NCI-H2227 treated with DMSO at 0.1 percent for 48 hours (cell line): ENCODE measurements at regions not wholly inside any gene's neighbourhood (a gene's known extent, or its start where the extent isn't known, plus 50 kb on each side); places are given as distances from the start of the nearest gene placed in this dataset.

ENCODE experiments used
- DNase-seq: peaks from one replicate; lab custom pipeline; 2025; lab: John Stamatoyannopoulos, UW

DNA sequence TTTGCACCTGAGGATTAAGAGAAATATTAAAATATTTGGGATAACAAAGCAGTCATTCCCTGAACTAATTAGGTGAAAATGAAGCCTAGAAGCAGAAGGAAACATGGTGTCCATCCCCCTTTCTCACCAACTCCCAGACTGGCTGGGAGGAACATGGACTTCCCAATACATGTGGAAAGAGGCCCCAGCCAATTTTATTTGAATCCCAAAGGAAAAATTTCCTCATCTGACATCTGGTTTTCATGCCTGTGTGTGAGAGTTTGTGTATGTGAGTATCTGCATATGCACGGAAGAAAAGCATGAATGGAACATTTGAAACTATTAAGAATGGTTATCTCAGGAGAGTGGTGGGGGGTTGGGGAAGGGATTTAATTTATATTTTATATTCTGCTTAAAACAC is 84.3 kb downstream of the COPS8 start:
- DNase-seq: no peak

DNA sequence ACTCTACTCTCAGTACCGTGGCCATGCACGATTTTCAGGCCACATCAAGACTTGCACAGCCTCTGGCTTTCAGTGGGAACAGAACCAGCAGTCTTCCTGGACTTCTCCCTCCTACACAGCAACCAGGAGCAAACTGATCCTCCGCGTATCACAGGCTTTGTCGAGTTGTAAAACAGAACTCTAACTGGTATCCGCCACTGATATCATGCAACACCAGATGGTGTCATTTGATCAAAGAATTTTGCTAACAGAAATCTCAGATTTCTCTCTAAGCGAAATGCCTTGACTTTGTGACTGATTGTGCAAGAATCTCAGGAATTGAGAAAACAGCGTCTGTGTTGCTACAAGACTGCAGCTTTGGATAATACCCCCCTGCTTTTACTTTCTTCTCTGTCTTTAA is 85.7 kb downstream of the COPS8 start:
- no peak for DNase-seq

DNA sequence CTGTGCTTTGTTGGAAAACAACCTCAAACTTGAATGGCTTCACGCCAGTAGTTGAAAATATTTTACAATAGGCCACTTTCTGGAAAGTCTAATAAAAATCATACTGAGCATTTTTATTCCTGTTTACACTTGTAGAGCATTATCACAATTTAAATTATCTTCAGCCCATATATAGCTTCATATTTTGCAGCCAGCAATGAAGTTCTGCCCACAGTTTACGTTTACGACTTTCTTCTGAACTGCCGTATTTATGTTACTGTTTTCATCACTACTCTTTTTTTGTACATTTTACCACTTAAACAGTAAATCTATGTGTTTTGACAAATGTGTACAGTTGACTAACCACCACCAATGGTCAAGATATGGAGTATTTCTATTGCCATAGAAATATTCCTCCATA is 86.2 kb downstream of the COPS8 start:
- no peak for DNase-seq

DNA sequence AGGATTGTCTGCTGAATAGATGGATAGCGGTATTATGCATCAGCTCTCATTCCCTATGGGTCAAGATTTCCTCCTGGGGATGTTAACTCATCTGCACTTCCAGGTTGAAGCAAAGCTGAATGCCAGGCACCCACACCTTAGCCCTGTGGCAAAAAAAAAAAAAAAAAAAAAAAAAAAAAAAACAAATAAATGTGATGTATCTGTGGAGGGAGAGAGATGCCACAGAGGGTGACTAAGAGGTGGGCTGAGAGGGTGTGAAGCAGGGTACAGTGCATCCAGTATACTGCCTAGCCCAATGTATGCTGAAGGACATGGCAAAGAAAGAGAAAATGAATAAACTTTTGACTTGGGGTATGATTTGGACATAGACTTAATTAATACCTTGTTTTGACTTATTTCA is 91.4 kb downstream of the COPS8 start:
- DNase-seq: no peak

DNA sequence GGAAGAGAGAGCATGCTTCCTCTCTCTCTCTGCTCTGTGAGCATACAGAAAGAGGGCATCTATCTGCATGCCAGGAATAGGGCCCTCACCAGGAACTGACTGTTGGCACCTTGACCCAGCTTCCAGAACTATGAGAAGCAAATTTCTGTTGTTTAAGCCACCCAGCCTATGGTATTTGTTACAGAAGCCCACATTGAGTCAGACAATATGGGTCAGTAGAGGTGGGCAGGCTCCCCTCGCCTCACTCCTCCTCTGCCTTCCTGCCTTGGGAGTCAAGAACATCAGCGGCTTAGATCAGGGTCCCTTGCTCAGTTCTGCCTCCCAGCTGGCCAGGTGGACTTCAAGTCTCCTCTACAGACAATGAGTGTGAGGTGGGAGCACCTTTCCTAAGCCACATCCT is 92.3 kb downstream of the COPS8 start:
- no peak for DNase-seq

DNA sequence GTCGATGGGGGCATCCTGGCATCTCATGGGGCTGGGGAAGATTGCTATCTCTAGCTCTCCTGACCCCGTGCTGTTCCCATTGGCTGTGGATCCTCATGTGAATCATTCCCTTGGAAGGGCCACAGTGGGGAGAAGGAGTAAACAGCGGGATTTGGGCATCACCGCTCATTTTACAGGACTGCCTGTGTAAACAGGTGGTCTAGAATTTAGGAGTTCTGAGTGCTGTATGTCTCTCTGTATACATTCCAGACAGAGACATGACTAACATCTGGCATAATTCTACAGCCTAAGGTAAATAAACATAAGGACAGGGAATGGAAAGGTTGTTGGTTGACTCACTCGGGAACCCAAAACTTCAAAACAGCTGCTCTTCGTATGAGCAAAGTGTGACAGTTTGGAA is 92.7 kb downstream of the COPS8 start:
- DNase-seq: no peak

DNA sequence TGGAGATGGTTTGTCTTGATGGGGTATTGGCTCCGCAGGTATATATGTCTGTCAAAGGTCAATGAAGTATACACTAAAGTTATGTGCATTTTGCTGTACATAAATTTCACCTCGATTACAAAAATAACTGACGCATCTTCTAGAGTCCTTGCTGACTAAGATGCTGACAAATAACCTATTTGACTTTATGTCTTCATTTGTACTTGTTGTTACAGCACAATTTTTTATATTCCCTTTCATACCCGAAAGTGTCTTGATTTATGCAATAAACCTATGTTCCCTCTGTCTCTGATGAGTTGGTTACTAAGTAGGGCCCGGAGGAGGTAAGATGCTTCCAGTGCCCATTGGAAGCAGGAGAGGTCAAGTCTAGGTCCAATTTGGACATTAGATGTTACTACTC is 93.5 kb downstream of the COPS8 start:
- no peak for DNase-seq

DNA sequence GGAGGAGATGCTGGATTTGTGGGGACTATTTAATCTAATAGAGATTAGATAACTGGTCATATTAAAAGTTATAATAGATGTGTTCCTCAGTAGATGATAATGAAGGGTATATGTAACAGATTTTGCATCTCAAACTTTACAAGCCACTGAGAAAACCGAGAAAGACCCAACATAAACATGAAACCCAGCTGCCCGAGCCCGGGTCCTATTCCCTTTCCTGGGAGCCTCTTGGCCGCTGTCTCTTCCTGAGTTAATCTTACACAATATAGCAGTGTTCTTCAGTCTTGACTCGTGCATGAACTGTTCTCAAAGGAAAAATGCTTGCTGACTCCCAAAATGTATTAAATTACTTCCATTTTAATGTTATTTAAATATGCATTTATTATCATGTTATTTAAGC is 94.5 kb downstream of the COPS8 start:
- DNase-seq: no peak

DNA sequence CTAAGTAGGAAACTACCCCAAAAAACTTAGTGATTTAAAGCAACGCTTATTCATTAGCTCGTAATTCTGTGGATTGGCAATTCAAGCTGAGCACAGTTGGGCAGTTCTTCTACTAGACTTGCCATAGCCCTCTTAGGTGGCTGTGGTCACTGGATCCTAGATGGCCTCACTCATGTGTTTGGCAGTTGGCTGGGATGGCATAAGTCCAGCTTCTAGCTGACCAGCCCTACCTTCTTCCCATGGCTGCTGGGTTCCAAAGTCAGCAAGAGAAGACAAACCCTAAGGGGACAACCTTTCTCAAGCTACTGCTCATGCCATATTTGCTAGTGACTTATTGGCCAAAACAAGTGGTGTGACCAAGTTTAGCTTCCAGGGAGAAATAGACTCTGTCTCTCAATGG is 95.3 kb downstream of the COPS8 start:
- DNase-seq: no peak

DNA sequence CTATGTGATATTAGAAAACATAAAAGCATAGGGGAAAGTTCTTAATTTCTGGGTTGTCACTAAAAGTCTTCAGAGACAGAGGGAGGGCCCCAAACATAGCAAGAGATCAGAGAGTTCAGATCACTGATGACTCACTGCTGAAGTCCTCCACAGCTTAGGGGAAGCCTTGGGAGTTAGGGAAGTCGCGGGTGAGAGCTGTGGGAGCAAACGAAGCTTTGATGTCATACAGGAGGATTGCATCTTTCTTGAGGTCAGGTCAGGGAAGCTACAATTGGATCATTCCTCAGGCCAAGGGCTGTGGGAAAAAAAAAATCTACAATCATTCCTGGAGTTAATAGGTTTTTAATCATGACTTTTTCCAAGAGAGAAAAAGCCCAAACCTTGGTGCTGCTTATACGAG is 96.2 kb downstream of the COPS8 start:
- DNase-seq: no peak

DNA sequence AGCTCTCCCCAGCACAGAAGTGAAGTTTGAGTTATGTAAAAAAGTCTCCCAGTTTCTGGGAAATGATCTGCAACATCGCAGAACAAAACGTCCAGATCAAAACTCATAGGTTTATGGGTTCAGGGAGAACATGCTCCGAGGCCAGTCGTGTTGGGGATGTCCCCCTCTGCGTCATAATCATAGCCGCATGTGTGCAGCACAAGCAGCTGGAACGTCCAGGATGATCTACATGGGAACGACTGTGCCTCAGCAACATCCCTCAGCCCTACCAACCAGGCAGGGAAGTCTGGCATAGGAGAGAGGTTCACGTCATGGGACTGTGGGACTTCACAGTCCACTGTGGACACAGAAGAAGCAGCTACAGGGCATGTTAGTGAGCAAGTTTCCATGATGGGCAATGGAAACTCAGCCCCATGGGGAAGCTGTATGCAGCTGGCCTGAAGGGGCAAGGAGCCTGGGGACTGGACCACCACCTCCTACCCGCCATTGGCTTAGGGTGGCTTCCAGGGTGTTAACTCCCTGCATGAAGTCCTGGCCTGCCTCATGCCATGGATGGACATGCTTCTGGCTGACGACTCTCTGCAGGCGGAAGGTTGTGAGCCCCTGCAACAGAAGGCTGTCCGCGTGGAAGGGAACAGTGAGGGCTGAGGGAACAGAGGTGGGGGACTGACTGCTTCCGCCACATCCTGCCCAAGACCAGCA is 96.9 kb downstream of the COPS8 start:
- DNase-seq: no peak

DNA sequence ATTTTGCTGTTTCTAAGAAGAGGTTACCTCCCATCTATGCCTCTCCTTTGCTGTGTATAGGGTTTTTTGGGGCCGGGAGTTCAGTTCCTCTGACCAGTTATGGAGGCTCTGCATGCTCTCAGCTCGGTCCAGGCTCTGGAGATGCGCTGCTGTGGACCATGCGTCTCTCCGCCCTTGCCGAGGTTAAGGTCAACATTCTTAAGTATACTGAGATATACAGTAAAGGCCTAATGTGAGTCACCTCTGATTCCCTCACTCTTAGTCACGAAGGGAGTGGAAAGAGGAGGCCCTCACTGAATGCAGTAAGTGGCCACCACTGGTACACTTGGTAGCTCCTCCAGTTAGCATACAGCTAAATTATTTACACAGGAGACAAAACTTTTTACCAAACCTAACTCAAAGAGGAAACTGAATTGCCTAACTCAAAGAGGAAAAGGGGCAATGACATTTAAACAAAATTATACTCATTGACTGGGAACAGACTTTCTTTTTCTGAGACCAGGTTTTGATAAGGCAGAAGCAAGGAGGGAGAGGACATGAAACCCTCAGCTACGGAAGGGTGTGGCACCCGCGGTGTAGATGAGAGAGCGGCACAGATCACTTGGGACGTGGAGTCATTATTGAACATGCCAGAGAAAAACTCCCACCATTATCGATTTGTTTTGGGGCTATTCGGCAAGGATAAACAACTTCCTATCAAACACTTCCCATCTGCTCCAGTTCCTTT is 98.7 kb downstream of the COPS8 start:
- DNase-seq: no peak

DNA sequence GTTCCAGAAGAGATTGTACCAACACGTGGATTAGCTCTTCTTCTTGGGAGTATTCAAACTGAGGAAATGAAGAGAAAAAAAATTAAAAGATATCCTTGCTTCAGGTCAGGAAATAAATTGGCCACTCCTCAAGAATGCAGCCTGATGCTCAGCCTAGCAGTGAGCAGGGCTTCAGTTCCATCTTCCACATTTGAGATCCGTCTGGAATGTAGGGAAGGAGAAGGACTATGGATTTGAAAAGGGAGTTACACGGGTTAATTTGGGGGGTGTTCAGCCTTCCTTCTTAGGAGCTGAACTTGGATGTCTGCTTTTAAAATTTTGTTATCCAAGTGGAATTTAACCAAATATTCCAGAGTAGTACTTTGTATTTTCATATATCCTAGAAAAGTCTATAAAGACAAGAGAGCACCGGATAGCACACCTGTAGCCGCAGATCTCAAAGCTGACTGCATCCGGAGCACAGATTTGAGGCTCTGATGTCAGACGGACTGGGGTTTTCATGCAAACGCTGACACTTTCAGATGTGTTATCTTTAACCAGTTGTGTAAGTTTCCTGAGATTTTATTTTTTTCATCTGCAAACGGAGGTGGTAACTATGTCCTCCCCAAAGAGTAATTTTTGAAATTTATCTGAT is 99.3 kb downstream of the COPS8 start:
- no peak for DNase-seq

DNA sequence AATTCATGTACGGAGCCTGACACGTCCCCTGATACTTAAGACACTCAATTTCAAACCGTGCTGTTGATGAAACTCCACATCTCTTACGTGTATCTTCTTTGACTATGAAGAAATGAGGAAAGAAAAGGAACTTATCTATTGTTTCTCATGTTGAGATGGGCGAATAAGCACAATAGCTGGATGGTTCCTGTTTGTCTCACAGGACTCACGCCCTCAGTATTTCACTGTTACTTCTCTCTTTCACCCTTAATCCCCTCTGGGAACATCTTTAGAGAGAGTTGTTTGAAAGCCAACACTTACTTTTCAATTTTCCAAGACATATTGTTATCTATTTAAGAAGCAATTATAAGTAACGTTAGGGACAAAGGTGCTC is 99.8 kb downstream of the COPS8 start:
- DNase-seq: no peak

DNA sequence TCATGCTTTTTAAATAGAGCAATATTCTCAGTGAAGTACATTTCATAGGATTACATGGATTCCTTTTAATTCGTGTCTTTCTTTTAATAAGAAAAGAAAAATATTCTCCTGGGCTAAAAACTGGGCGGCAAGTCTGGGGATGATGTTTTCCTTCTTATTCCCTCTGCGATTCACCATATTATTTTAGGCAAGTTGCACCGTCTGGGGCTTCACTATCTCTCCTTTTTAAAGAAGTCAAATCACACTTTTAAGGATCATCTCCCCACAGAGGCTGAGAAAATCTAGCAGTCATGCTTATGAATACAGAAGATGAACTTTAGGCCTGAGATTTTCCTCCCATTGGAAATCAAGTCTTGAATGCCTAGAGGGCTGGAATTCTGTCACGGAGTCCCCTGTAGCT is 104.1 kb downstream of the COPS8 start:
- DNase-seq: no peak

DNA sequence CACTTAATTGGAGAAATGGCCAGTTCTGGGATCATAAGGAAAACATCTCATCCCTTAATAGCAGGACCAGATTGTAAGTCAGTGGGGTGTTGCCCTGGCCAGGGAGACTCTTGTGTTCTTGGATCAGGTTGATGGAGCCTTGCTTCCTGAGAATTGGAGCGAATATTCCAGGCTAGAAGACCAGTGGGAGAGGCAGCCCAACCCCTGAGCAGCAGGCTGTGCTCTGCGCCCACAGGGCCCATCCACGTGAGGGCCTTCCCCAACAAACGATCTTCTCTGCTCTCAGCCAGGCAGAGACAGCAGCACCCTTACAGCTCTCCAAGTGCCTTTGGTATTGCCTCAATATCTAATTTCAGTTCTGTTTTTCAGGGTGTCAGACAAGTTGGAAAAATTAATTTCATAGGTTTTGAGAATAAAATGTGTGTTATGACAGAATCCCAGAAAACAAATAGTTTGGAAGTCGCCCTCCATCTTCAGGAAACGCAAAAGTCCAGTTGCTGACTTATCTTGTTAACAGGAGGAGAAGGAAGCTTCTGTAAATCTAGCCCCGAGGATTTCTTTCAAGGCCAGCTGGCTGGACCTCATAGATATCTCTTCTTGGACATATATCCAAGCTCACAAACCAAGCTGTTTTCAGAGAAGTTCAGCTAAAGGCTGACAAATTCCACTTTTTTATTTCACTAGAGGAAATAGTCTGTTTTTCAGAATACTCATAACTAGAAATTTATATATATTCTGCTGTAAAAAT is 105.5 kb downstream of the COPS8 start:
- DNase-seq: no peak

DNA sequence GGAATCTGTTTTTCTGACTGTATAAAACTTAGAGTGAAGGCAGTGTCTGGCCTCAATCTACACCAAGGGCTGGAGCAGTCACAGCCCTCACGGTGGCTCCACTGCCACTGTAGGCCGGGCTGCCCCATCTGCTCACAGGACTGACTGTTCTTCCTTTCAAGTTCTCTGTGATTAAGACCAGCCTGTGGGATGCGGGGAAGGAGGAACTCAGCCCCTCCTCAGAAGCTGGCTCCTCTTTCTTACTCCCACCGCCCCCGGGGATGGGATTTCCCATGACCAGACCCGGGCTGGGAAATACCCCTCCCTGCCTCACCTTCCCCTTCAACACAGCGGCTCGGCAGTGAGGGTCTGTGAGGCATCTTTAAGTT is 106.0 kb downstream of the COPS8 start:
- DNase-seq: no peak

DNA sequence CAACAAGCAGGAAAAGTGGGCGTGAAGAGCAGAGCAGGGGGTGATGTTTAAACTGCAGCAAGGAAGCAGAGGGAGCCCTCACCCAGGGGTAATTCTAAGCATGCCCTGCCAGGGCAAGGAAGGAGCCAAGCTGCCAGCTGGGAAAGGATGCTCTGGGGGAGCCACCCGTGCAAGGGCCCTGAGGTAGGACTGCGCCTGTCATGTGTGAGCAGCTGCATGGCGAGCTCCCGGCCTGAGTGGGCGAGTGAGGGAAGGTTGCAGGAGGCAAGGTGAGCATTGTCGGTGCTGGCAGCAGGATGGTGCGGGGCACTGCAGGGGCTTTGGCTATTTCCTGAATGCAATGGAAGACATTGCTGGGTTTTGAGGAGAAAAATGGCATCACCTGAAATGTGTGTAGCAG is 107.2 kb downstream of the COPS8 start:
- no peak for DNase-seq

DNA sequence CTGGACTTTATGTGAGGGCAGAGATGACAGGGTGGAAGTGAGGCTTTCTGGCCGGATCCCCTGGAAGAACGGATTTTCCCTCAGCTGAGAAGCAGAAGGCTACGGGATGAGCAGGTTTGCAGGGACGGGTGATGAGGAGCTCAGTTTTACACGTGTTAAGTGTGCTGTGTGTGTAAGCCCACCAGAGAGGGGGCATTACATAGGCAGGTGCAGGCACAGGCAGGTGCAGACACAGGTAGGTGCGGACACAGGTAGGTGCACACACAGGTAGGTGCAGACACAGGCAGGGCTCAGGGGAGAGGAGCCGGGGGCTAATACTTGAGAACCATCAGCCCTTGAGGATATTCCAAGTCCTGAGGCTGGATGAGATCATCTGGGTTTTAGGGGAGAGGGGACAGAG is 107.7 kb downstream of the COPS8 start:
- DNase-seq: no peak

DNA sequence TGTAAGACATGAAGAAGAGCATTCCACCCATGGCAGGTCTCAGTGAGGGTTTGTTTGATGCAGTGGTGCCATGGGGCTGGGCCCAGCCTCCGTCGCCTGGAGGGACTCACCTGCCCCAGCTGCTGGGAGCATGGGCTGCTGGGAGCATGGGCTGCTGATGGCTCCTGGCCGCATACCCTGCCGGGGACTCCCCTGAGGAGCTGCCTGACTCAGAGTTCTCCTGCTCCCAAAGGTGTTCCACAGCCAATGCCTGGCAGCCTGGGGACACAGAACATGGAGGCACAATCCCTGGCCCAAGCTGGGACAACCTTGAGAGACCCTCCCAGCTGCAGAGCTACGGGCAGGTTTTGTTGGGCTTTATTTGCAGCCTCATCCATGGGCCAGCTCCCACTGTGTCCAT is 108.4 kb downstream of the COPS8 start:
- DNase-seq: no peak

DNA sequence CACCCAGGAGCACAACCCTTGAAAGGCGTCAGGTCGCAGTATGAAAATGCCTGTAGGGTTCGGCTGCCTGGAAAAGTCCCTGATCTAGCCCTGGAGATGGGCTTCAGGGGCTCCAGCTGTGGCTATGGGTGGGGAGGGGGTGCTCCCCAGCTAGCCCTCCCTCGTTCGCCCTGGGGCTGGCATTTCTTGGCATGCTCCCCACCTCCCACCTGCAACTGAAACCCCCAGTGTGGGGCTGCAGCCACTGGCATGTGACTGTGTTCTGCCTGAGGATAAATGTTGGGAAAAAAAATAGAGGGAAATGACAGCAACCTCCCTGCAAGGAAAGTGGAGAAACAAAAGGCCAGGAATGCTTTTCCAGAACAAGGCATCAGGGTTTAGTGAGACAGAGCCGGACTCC is 109.2 kb downstream of the COPS8 start:
- no peak for DNase-seq

DNA sequence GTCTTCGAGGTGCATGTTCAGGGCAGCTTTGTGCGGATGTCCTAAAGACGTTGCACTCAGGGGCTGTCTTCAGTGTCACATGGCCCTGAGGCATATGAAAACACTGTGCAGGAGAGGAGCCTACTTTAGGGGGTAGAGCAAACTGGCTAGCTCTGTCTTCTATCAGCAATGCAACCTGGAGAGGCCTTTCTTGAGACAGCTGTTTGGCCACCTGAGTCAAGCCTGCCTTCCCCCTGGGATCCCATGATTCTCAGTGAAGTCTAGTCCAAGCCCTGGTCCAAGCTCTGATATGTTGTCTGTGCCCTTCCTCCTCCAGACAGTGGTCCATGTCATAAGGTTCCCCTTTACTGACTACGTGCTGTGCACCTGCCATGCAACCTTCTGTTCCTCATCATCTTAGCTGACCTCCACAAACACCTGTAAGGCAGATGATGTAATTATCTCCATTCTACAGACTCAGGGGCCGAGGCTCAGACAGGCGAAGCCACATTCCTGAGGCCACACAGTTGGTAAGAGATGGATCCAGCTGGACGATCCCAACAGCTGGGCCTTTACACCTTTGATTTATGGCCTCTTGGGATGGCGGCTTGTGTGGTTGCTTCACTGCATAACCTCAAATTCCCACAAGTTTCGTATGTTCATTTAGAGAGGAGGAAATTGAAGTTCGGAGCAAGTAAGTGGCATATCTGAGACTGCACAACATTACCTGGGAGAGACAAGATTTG is 109.9 kb downstream of the COPS8 start:
- DNase-seq: no peak
